ENCODE measurements at regions not wholly inside any gene's neighbourhood (a gene's known extent, or its start where the extent isn't known, plus 50 kb on each side); places are given as distances from the start of the nearest gene placed in this dataset.
"Not testable (repeated sequence)": the region's sequence is repeated elsewhere in the genome, so short reads cannot be mapped to it uniquely, and the experiment has no call there.

GRCh38 chr7:101754424-101755159, 62.8 kb upstream of the CUX1 start:
- no peak for ATAC-seq (ENCODE audit: low read depth)
- DNase-seq, result no peak
- Histone ChIP-seq H3K9me3 (ENCODE audit: control extremely low read depth in 1 of 3, control insufficient read depth in 2 of 3, insufficient read depth in 1 of 3, low read length in 2 of 3) (no peaks in the 10 kb centered on the region), H2AFZ (ENCODE audit: insufficient read depth, low read depth, low read length, poor library complexity, severe bottlenecking) (peak overlapping the region; percentile 68), H3K27ac (ENCODE audit: low read length in 2 of 2) (no peak overlapping the region), H3K9ac (ENCODE audit: low read length) (peak overlapping the region; percentile 65), H3K27me3 (replicated peaks in 1 of 4; ENCODE audit: control extremely low read depth in 1 of 4, control insufficient read depth in 3 of 4, insufficient read depth in 4 of 4, low read length in 3 of 4) (peaks cover 0 to 2% (median 0%) of the 10 kb centered on the region in 4 experiments), H3K4me2 (replicated peaks; ENCODE audit: low read depth, low read length, poor library complexity, severe bottlenecking) (peak overlapping the region; percentile 65), H3K36me3 (replicated peaks in 1 of 2; ENCODE audit: control extremely low read depth in 1 of 2, control insufficient read depth in 1 of 2, extremely low read depth in 1 of 2, insufficient read depth in 2 of 2, low read length in 1 of 2) (no peaks in the 10 kb centered on the region), H4K20me1 (ENCODE audit: control insufficient read depth, insufficient read depth, low read length, poor library complexity, severe bottlenecking) (no peaks in the 10 kb centered on the region), H3K79me2 (ENCODE audit: control insufficient read depth, insufficient read depth, low read length) (no peaks in the 10 kb centered on the region), H3K4me1 (ENCODE audit: control insufficient read depth in 2 of 2, insufficient read depth in 2 of 2, low read length in 2 of 2) (peaks cover 8 to 9% of the 10 kb centered on the region in 2 donors), H3K4me3 (ENCODE audit: control extremely low read depth in 1 of 5, extremely low read depth in 1 of 5, insufficient read depth in 1 of 5, low read depth in 2 of 5, low read length in 4 of 5) (peak overlapping the region in 4 of 5 experiments; percentile 39 to 69 (median 50))
- H3K27ac Mint-ChIP-seq, result peak overlapping the region; percentile 22
- ChIA-PET CTCF (no interaction called here), POLR2A (no interaction called here)
- no peaks in the 10 kb centered on the region for H3K9me3 Mint-ChIP-seq (ENCODE audit: insufficient read depth)
- WGBS (ENCODE audit: insufficient coverage), result 33% methylated on average over 18 of the region's 22 CpGs
- peaks cover 22% of the 10 kb centered on the region for H3K27me3 Mint-ChIP-seq
- TF ChIP-seq CTCF (IDR thresholded peaks at IDR 0.05) (no peak), EZH2 (IDR thresholded peaks at IDR 0.05; ENCODE audit: borderline replicate concordance, insufficient read depth, low read depth, low read length, poor library complexity, severe bottlenecking) (no peak)
- intact Hi-C loops (cut with micrococcal nuclease), result no loop called here
- peak overlapping the region; percentile 86 for H3K4me3 Mint-ChIP-seq
- peaks cover 11% of the 10 kb centered on the region for H3K4me1 Mint-ChIP-seq

- H3K36me3 ChIP-seq (replicated peaks in 1 of 2; ENCODE audit: control extremely low read depth in 1 of 2, control insufficient read depth in 1 of 2, extremely low read depth in 1 of 2, insufficient read depth in 2 of 2, low read length in 1 of 2), result no peaks in the 10 kb centered on the region
- Mint-ChIP-seq H3K27ac (no peak overlapping the region), H3K4me3 (no peak overlapping the region), H3K4me1 (peaks cover 11% of the 10 kb centered on the region), H3K27me3 (peaks cover 17% of the 10 kb centered on the region), H3K9me3 (ENCODE audit: insufficient read depth) (no peaks in the 10 kb centered on the region)
- WGBS (ENCODE audit: insufficient coverage), result 100% methylated on average over 6 of the region's 7 CpGs
- H3K4me1 ChIP-seq (ENCODE audit: control insufficient read depth in 2 of 2, insufficient read depth in 2 of 2, low read length in 2 of 2), result peaks cover 8 to 9% of the 10 kb centered on the region in 2 donors
- H3K27ac ChIP-seq (ENCODE audit: low read length in 2 of 2), result no peak overlapping the region
- H3K4me2 ChIP-seq (replicated peaks; ENCODE audit: low read depth, low read length, poor library complexity, severe bottlenecking), result no peak overlapping the region
- H3K27me3 ChIP-seq (replicated peaks in 1 of 4; ENCODE audit: control extremely low read depth in 1 of 4, control insufficient read depth in 3 of 4, insufficient read depth in 4 of 4, low read length in 3 of 4), result peaks cover 0 to 2% (median 0%) of the 10 kb centered on the region in 4 experiments
- TF ChIP-seq EZH2 (IDR thresholded peaks at IDR 0.05; ENCODE audit: borderline replicate concordance, insufficient read depth, low read depth, low read length, poor library complexity, severe bottlenecking) (no peak), CTCF (IDR thresholded peaks at IDR 0.05) (no peak)
- H2AFZ ChIP-seq (ENCODE audit: insufficient read depth, low read depth, low read length, poor library complexity, severe bottlenecking), result no peak overlapping the region
- ATAC-seq (ENCODE audit: low read depth), result no peak
- H3K79me2 ChIP-seq (ENCODE audit: control insufficient read depth, insufficient read depth, low read length), result no peaks in the 10 kb centered on the region
- CTCF ChIA-PET, result no interaction called here
- DNase-seq, result no peak
- POLR2A ChIA-PET, result no interaction called here
- H4K20me1 ChIP-seq (ENCODE audit: control insufficient read depth, insufficient read depth, low read length, poor library complexity, severe bottlenecking), result no peaks in the 10 kb centered on the region
- no peak overlapping the region for H3K9ac ChIP-seq (ENCODE audit: low read length)
- no peaks in the 10 kb centered on the region for H3K9me3 ChIP-seq (ENCODE audit: control extremely low read depth in 1 of 3, control insufficient read depth in 2 of 3, insufficient read depth in 1 of 3, low read length in 2 of 3)
- intact Hi-C loops (cut with micrococcal nuclease), result no loop called here
- H3K4me3 ChIP-seq (ENCODE audit: control extremely low read depth in 1 of 5, extremely low read depth in 1 of 5, insufficient read depth in 1 of 5, low read depth in 2 of 5, low read length in 4 of 5), result no peak overlapping the region
These were observed 59.5 kb upstream of the CUX1 start for GRCh38 chr7:101757879-101758278.

GRCh38 chr7:101758519-101758918, 58.9 kb upstream of the CUX1 start:
- H3K27me3 ChIP-seq (replicated peaks in 1 of 4; ENCODE audit: control extremely low read depth in 1 of 4, control insufficient read depth in 3 of 4, insufficient read depth in 4 of 4, low read length in 3 of 4); POLR2A ChIA-PET; ATAC-seq (ENCODE audit: low read depth); H3K4me1 ChIP-seq (ENCODE audit: control insufficient read depth in 2 of 2, insufficient read depth in 2 of 2, low read length in 2 of 2); H3K79me2 ChIP-seq (ENCODE audit: control insufficient read depth, insufficient read depth, low read length); H3K36me3 ChIP-seq (replicated peaks in 1 of 2; ENCODE audit: control extremely low read depth in 1 of 2, control insufficient read depth in 1 of 2, extremely low read depth in 1 of 2, insufficient read depth in 2 of 2, low read length in 1 of 2); H3K9ac ChIP-seq (ENCODE audit: low read length); H2AFZ ChIP-seq (ENCODE audit: insufficient read depth, low read depth, low read length, poor library complexity, severe bottlenecking); intact Hi-C loops (cut with micrococcal nuclease); H3K4me3 Mint-ChIP-seq; H3K4me2 ChIP-seq (replicated peaks; ENCODE audit: low read depth, low read length, poor library complexity, severe bottlenecking); H4K20me1 ChIP-seq (ENCODE audit: control insufficient read depth, insufficient read depth, low read length, poor library complexity, severe bottlenecking); H3K27ac Mint-ChIP-seq; H3K27ac ChIP-seq (ENCODE audit: low read length in 2 of 2); H3K4me3 ChIP-seq (ENCODE audit: control extremely low read depth in 1 of 5, extremely low read depth in 1 of 5, insufficient read depth in 1 of 5, low read depth in 2 of 5, low read length in 4 of 5); H3K9me3 Mint-ChIP-seq (ENCODE audit: insufficient read depth); DNase-seq; H3K9me3 ChIP-seq (ENCODE audit: control extremely low read depth in 1 of 3, control insufficient read depth in 2 of 3, insufficient read depth in 1 of 3, low read length in 2 of 3): not testable (repeated sequence)
- H3K4me1 Mint-ChIP-seq, result peaks cover 11% of the 10 kb centered on the region
- CTCF ChIA-PET, result interaction anchor here (0.9 kb wide), 1 partner anchor 15 kb away, joined by 3 read pairs; no protein-coding TSS in a partner anchor
- WGBS (ENCODE audit: insufficient coverage), result no CpG with 5 or more reads among the region's 2 CpGs
- H3K27me3 Mint-ChIP-seq, result peaks cover 17% of the 10 kb centered on the region
